Left lung (tissue), 4 donors: ENCODE measurements at regions not wholly inside any gene's neighbourhood (a gene's known extent, or its start where the extent isn't known, plus 50 kb on each side); places are given as distances from the start of the nearest gene placed in this dataset.

Source experiments
- ATAC-seq: fragments of 200-7000 bp; cut with Tn5 transposase; one replicate; pipeline ENCODE4 v1.9.1; 2020; ENCODE audit warnings: moderate library complexity
- DNase-seq, 4 donors: peaks; one replicate each; pipeline ENCODE4 v3.0.0-alpha.2; 2013 to 2020
- H3K27ac ChIP-seq, 2 donors: fragments of 200-600 bp; sonication (generic) in 1 of 2; one replicate each; pipeline versions ENCODE4 v1.5.0 to v1.8.0; 2020 to 2021
- H3K27me3 ChIP-seq, 2 donors: fragments of 200-600 bp; sonication (generic) in 1 of 2; one replicate each; pipeline versions ENCODE4 v1.5.0 to v1.8.0; 2020 to 2021
- H3K36me3 ChIP-seq, 2 donors: fragments of 200-600 bp; sonication (generic) in 1 of 2; one replicate each; pipeline versions ENCODE4 v1.5.0 to v1.8.0; 2020 to 2021
- H3K4me1 ChIP-seq, 2 donors: fragments of 200-600 bp; one replicate each; pipeline ENCODE4 v1.8.0; 2021
- H3K4me3 ChIP-seq, 2 donors: fragments of 200-600 bp; sonication (generic) in 1 of 2; one replicate each; pipeline versions ENCODE4 v1.5.0 to v1.8.0; 2020 to 2021; ENCODE audit warnings: mild to moderate bottlenecking in 1 of 2
- H3K9me3 ChIP-seq, 2 donors: fragments of 200-600 bp; sonication (generic) in 1 of 2; one replicate each; pipeline versions ENCODE4 v1.5.0 to v1.8.0; 2020 to 2021
- intact Hi-C, 2 donors: fragments of 100-400 bp; cut with DNase I; formaldehyde crosslinking; loops; one replicate each; pipeline versions ENCODE4 v1.11.2 to v1.14.2; 2022
- TF ChIP-seq, protein P1 (sequence below), 2 donors: fragments of 200-600 bp; sonication (generic) in 1 of 2; IDR thresholded peaks; one replicate each; pipeline versions ENCODE4 v1.5.0 to v1.8.0; 2021; ENCODE audit warnings: antibody characterized with exemption in 2 of 2
- donor health status: DM: no; HTN: yes; CAD: no.
- donor health status: DM: no; HTN: no; CAD: no.

DNA sequence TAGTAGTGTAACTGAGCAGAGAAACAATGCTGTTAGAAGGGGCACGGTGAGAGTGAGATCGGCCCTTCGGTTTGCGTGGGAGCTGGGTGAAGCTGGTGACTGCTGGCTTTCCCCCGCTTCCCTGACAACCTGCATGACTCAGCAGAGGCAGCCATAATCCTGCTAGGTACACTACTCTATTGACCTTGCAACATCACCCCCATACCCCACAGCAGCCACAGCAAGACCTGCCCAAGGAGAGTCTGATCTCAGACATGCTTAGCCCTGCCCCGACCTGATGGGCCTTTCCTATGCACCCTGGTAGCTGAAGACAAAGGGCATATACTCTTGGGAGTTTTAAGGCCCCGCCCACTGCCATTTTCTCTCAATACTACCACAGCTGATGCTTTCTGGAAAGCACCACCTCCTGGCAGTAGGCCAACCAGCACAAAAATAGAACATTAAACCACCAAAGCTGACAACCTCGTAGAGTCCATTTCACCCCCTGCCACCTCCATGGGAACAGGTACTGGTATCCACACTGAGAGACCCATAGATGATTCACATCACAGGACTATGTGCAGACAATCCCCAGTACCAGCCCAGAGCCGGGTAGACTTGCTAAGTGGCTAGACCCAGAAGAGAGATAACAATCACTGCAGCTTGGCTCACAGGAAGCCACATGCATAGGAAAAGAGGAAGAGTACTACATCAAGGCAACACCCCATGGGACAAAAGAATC is 75.9 kb upstream of the RGS6 start:
- intact Hi-C loops = loop anchor here in 1 of 2 donors (10.0 kb wide), 1 partner anchor 132 kb away; no protein-coding TSS in a partner anchor
- H3K27me3 ChIP-seq = no peaks in the 10 kb centered on the region
- TF ChIP-seq, protein P1, sequence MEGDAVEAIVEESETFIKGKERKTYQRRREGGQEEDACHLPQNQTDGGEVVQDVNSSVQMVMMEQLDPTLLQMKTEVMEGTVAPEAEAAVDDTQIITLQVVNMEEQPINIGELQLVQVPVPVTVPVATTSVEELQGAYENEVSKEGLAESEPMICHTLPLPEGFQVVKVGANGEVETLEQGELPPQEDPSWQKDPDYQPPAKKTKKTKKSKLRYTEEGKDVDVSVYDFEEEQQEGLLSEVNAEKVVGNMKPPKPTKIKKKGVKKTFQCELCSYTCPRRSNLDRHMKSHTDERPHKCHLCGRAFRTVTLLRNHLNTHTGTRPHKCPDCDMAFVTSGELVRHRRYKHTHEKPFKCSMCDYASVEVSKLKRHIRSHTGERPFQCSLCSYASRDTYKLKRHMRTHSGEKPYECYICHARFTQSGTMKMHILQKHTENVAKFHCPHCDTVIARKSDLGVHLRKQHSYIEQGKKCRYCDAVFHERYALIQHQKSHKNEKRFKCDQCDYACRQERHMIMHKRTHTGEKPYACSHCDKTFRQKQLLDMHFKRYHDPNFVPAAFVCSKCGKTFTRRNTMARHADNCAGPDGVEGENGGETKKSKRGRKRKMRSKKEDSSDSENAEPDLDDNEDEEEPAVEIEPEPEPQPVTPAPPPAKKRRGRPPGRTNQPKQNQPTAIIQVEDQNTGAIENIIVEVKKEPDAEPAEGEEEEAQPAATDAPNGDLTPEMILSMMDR (IDR thresholded peaks at IDR 0.05) = no peak
- no peak overlapping the region for H3K4me3 ChIP-seq
- ATAC-seq (no peak), DNase-seq (no peak)
- H3K36me3 ChIP-seq = no peaks in the 10 kb centered on the region
- peaks cover 0 to 6% of the 10 kb centered on the region in 2 donors for H3K4me1 ChIP-seq
- no peak overlapping the region for H3K27ac ChIP-seq
- no peaks in the 10 kb centered on the region for H3K9me3 ChIP-seq

DNA sequence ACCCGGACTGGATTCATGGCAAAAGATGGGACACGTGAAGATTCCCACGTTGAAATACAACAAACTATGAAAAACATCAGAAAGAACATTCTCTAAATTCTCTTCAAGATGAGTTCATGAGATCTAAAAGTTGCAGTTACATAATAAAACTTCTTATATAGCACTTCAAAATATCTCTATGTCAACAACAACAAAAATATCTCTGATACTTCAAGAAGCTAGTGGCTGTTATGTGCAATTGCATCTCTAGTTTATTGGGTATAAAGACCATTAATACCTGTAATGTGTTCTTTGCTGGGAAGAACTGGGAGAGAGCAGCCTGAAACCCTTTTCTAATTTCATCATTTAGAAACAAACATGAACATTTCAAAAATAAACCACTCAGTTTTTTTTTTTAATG is 69.2 kb upstream of the RGS6 start:
- H3K4me1 ChIP-seq = no peaks in the 10 kb centered on the region
- no peak overlapping the region for H3K27ac ChIP-seq
- TF ChIP-seq, protein P1 (IDR thresholded peaks at IDR 0.05) = no peak
- H3K27me3 ChIP-seq = no peaks in the 10 kb centered on the region
- no peaks in the 10 kb centered on the region for H3K36me3 ChIP-seq
- no peak for ATAC-seq
- no peaks in the 10 kb centered on the region for H3K9me3 ChIP-seq
- no peak overlapping the region for H3K4me3 ChIP-seq
- no peak for DNase-seq
- intact Hi-C loops = no loop called here

DNA sequence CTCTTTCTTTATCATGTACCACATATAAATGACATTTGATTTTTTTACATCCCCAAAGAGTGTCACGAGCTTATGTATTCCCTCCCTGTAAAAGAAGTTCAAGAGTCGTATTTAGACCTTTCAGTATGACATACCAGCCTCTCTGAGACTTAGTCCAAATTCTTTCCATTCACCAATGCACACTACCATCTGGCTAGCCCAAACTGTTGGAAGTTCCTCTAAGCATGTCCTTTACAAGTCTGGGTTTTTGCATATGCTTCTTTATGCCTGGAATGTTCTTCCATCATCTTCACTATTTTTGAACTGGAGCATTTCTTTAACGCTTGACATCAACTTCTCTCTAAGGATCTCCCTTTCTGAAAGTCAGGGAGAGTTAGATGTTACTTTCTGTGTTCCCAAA is 68.5 kb upstream of the RGS6 start:
- H3K27me3 ChIP-seq = no peaks in the 10 kb centered on the region
- intact Hi-C loops = no loop called here
- H3K36me3 ChIP-seq = no peaks in the 10 kb centered on the region
- no peak overlapping the region for H3K4me3 ChIP-seq
- H3K9me3 ChIP-seq = no peaks in the 10 kb centered on the region
- DNase-seq (no peak), ATAC-seq (no peak)
- no peaks in the 10 kb centered on the region for H3K4me1 ChIP-seq
- TF ChIP-seq, protein P1 (IDR thresholded peaks at IDR 0.05) = no peak
- no peak overlapping the region for H3K27ac ChIP-seq
